NCI-H1417 treated with DMSO at 0.1 percent for 48 hours (cell line): ENCODE measurements at regions not wholly inside any gene's neighbourhood (a gene's known extent, or its start where the extent isn't known, plus 50 kb on each side); places are given as distances from the start of the nearest gene placed in this dataset.

ENCODE experiments used
- DNase-seq: peaks from one replicate; lab custom pipeline; 2025; lab: John Stamatoyannopoulos, UW

GRCh38 chr18:55847960-55848359 lies 260.0 kb upstream of the TCF4 start:
- no peak for DNase-seq

- peak; percentile 30 for DNase-seq
Measured at GRCh38 chr18:55845221-55845620, 257.2 kb upstream of the TCF4 start.

GRCh38 chr18:55844382-55844781 lies 256.4 kb upstream of the TCF4 start:
- DNase-seq, result no peak

GRCh38 chr18:55841314-55841713 lies 253.3 kb upstream of the TCF4 start:
- no peak for DNase-seq

- DNase-seq, result no peak
Measured at GRCh38 chr18:55840601-55841170, 252.7 kb upstream of the TCF4 start.

- DNase-seq, result no peak
Measured at GRCh38 chr18:55839343-55839742, 251.4 kb upstream of the TCF4 start.

GRCh38 chr18:55838841-55839240 lies 250.8 kb upstream of the TCF4 start:
- DNase-seq, result no peak

- DNase-seq, result no peak
Measured at GRCh38 chr18:55838319-55838718, 250.3 kb upstream of the TCF4 start.

- no peak for DNase-seq
Measured at GRCh38 chr18:55833543-55833942, 245.6 kb upstream of the TCF4 start.

GRCh38 chr18:55830544-55830943 lies 242.6 kb upstream of the TCF4 start:
- DNase-seq, result no peak

- no peak for DNase-seq
Measured at GRCh38 chr18:55821219-55821618, 233.2 kb upstream of the TCF4 start.

GRCh38 chr18:55819448-55819847 lies 231.5 kb upstream of the TCF4 start:
- DNase-seq, result no peak

GRCh38 chr18:55818284-55818683 lies 230.3 kb upstream of the TCF4 start:
- no peak for DNase-seq

- DNase-seq, result no peak
Measured at GRCh38 chr18:55811925-55812324, 223.9 kb upstream of the TCF4 start.

GRCh38 chr18:55805666-55806065 lies 217.7 kb upstream of the TCF4 start:
- no peak for DNase-seq

GRCh38 chr18:55795101-55795669 lies 207.2 kb upstream of the TCF4 start:
- DNase-seq, result no peak

- no peak for DNase-seq
Measured at GRCh38 chr18:55794288-55795052, 206.5 kb upstream of the TCF4 start.

- DNase-seq, result no peak
Measured at GRCh38 chr18:55790296-55790695, 202.3 kb upstream of the TCF4 start.

GRCh38 chr18:55787536-55788073 lies 199.6 kb upstream of the TCF4 start:
- DNase-seq, result no peak

GRCh38 chr18:55786651-55787272 lies 198.8 kb upstream of the TCF4 start:
- DNase-seq, result no peak

- DNase-seq, result peak; percentile 83
Measured at GRCh38 chr18:55783921-55784320, 195.9 kb upstream of the TCF4 start.

GRCh38 chr18:55781481-55781957 lies 193.5 kb upstream of the TCF4 start:
- peak; percentile 61 for DNase-seq
